Stomach (tissue), 8 donors: ENCODE measurements at regions not wholly inside any gene's neighbourhood (a gene's known extent, or its start where the extent isn't known, plus 50 kb on each side); places are given as distances from the start of the nearest gene placed in this dataset.
A peak's percentile ranks its signal among the peaks of the same experiment; 100 is the strongest.

Source experiments
- DNase-seq, 2 donors: peaks; one replicate each; pipeline versions ENCODE4 v3.0.0 to v3.0.0-alpha.2; 2013 to 2019
- H3K27ac ChIP-seq, 5 donors: fragments of 200-600 bp in 4 of 5; sonication (generic) in 4 of 5; one replicate each; pipeline ENCODE4 v1.5.1; 2013 to 2019; ENCODE audit warnings: mild to moderate bottlenecking in 1 of 5, moderate library complexity in 1 of 5
- H3K27me3 ChIP-seq, 3 donors: fragments of 200-600 bp; sonication (generic); one replicate each; pipeline ENCODE4 v1.5.1; 2017 to 2019; ENCODE audit warnings: mixed run types in 1 of 3
- H3K36me3 ChIP-seq, 4 donors: fragments of 200-600 bp; sonication (generic); 1 replicate in 3 of 4; 2 replicates in 1 of 4; pipeline ENCODE4 v1.5.1; 2016 to 2019
- H3K4me1 ChIP-seq, 4 donors: fragments of 200-600 bp; sonication (generic); one replicate each; pipeline ENCODE4 v1.5.1; 2016 to 2019
- H3K4me3 ChIP-seq, 4 donors: fragments of 200-600 bp; sonication (generic) in 3 of 4; one replicate each; pipeline ENCODE4 v1.5.1; 2016 to 2019; ENCODE audit warnings: mild to moderate bottlenecking in 1 of 4
- H3K9me3 ChIP-seq, 4 donors: fragments of 200-600 bp; sonication (generic); one replicate each; pipeline ENCODE4 v1.5.1; 2016 to 2019
- CTCF ChIP-seq, 7 experiments: fragments of 450-650 bp in 4 of 7; fragments of 200-600 bp in 3 of 7; sonication (generic) in 3 of 7; IDR thresholded peaks; one replicate each; pipeline ENCODE4 v1.5.1; 2016 to 2019; ENCODE audit warnings: antibody characterized with exemption in 7 of 7, control low read depth in 2 of 7, mild to moderate bottlenecking in 1 of 7
- EP300 ChIP-seq: sonication (generic); formaldehyde crosslinking; IDR thresholded peaks from one replicate; pipeline ENCODE4 v1.6.1; 2017; ENCODE audit warnings: antibody characterized with exemption
- POLR2A ChIP-seq, 4 donors: fragments of 450-650 bp; IDR thresholded peaks; one replicate each; pipeline ENCODE4 v1.6.1; 2016; ENCODE audit warnings: antibody characterized with exemption in 4 of 4, control low read depth in 2 of 4, mild to moderate bottlenecking in 1 of 4, moderate library complexity in 1 of 4
- POLR2AphosphoS5 ChIP-seq, 3 donors: sonication (generic); formaldehyde crosslinking; IDR thresholded peaks; one replicate each; pipeline ENCODE4 v1.6.1; 2016; ENCODE audit warnings: antibody characterized with exemption in 3 of 3
- WGBS, 5 donors: extraction: QIAGEN DNeasy Blood & Tissue Kit in 3 of 5; methylation state at CpG; one replicate each; pipeline versions ENCODE4 v1.1.5 to v1.1.7; 2013 to 2018; 5-methylcytosine and 5-hydroxymethylcytosine counted together
- intact Hi-C: fragments of 100-400 bp; cut with DNase I; formaldehyde crosslinking; loops from one replicate; pipeline ENCODE4 v1.15.1; 2023; ENCODE audit warnings: low total_unique reads
- donor health status: healthy with polysubstance abuse.
- donor health status: Bipolar disorder and iron deficiency.
- donor health status: healthy.

- 77 to 88% (median 82%) methylated on average over 3 of the region's 3 CpGs for WGBS, 5 donors
Measured at GRCh38 chr10:128846927-128847326, 620.1 kb upstream of the MGMT start.

GRCh38 chr10:128848810-128849209, 618.2 kb upstream of the MGMT start:
- Histone ChIP-seq H3K4me1 (peaks cover 0 to 5% (median 0%) of the 10 kb centered on the region in 4 donors), H3K36me3 (no peaks in the 10 kb centered on the region), H3K9me3 (no peaks in the 10 kb centered on the region), H3K27ac (no peak overlapping the region), H3K27me3 (no peaks in the 10 kb centered on the region), H3K4me3 (no peak overlapping the region)
- TF ChIP-seq POLR2A (IDR thresholded peaks at IDR 0.05): no peak
- TF ChIP-seq EP300: no peak
- TF ChIP-seq POLR2AphosphoS5 (IDR thresholded peaks at IDR 0.05): no peak
- intact Hi-C loops: no loop called here
- WGBS, 5 donors: 70 to 87% (median 83%) methylated on average over 5 of the region's 5 CpGs
- DNase-seq: peak in 1 of 2 donors; percentile 64

More at GRCh38 chr10:128846927-128847326, 620.1 kb upstream of the MGMT start:
- TF ChIP-seq CTCF (IDR thresholded peaks at IDR 0.05): no peak
- no peak for TF ChIP-seq POLR2A (IDR thresholded peaks at IDR 0.05)
- no peak for TF ChIP-seq POLR2AphosphoS5 (IDR thresholded peaks at IDR 0.05)
- TF ChIP-seq EP300: no peak
- DNase-seq: no peak
- Histone ChIP-seq H3K4me1 (peaks cover 0 to 2% (median 0%) of the 10 kb centered on the region in 4 donors), H3K4me3 (no peak overlapping the region), H3K9me3 (no peaks in the 10 kb centered on the region), H3K27ac (no peak overlapping the region), H3K36me3 (no peaks in the 10 kb centered on the region), H3K27me3 (no peaks in the 10 kb centered on the region)
- intact Hi-C loops: no loop called here

- Histone ChIP-seq H3K36me3 (no peaks in the 10 kb centered on the region), H3K9me3 (no peaks in the 10 kb centered on the region), H3K27ac (no peak overlapping the region), H3K27me3 (no peaks in the 10 kb centered on the region), H3K4me1 (peaks cover 8 to 18% (median 13%) of the 10 kb centered on the region in 4 donors), H3K4me3 (no peak overlapping the region)
- WGBS, 5 donors: 88 to 97% (median 94%) methylated on average over 8 of the region's 8 CpGs
- TF ChIP-seq POLR2AphosphoS5 (IDR thresholded peaks at IDR 0.05): no peak
- TF ChIP-seq EP300: no peak
- no peak for TF ChIP-seq CTCF (IDR thresholded peaks at IDR 0.05)
- TF ChIP-seq POLR2A (IDR thresholded peaks at IDR 0.05): no peak
- DNase-seq: no peak
- intact Hi-C loops: no loop called here
Measured at GRCh38 chr10:128850647-128851046, 616.4 kb upstream of the MGMT start.

- TF ChIP-seq POLR2AphosphoS5 (IDR thresholded peaks at IDR 0.05): no peak
- TF ChIP-seq POLR2A (IDR thresholded peaks at IDR 0.05): no peak
- no peak for TF ChIP-seq CTCF (IDR thresholded peaks at IDR 0.05)
- no peak for TF ChIP-seq EP300
- WGBS, 5 donors: 78 to 92% (median 86%) methylated on average over 2 of the region's 2 CpGs
- Histone ChIP-seq H3K36me3 (no peaks in the 10 kb centered on the region), H3K4me1 (peaks cover 8 to 23% (median 15%) of the 10 kb centered on the region in 4 donors), H3K27ac (no peak overlapping the region), H3K4me3 (no peak overlapping the region), H3K9me3 (no peaks in the 10 kb centered on the region), H3K27me3 (no peaks in the 10 kb centered on the region)
- no peak for DNase-seq
- intact Hi-C loops: no loop called here
Measured at GRCh38 chr10:128851281-128851680, 615.8 kb upstream of the MGMT start.

- intact Hi-C loops: no loop called here
- peaks cover 8 to 23% (median 16%) of the 10 kb centered on the region in 4 donors for H3K4me1 ChIP-seq
- no peaks in the 10 kb centered on the region for H3K27me3 ChIP-seq
- no peaks in the 10 kb centered on the region for H3K9me3 ChIP-seq
- DNase-seq: no peak
- TF ChIP-seq POLR2A (IDR thresholded peaks at IDR 0.05) (no peak), POLR2AphosphoS5 (IDR thresholded peaks at IDR 0.05) (no peak), EP300 (no peak), CTCF (IDR thresholded peaks at IDR 0.05) (no peak)
- no peak overlapping the region for H3K4me3 ChIP-seq
- 25 to 50% (median 37%) methylated on average over 7 of the region's 7 CpGs for WGBS, 5 donors
- H3K36me3 ChIP-seq: no peaks in the 10 kb centered on the region
- H3K27ac ChIP-seq: no peak overlapping the region
Measured at GRCh38 chr10:128851726-128852125, 615.3 kb upstream of the MGMT start.
